PC-3 (cell line): ENCODE measurements at regions not wholly inside any gene's neighbourhood (a gene's known extent, or its start where the extent isn't known, plus 50 kb on each side); places are given as distances from the start of the nearest gene placed in this dataset.

Experiments
- EZH2 ChIP-seq: fragments of 300-600 bp; sonication (generic); IDR thresholded peaks from one replicate; pipeline ENCODE4 v1.6.1; 2017; ENCODE audit warnings: antibody characterized with exemption, mild to moderate bottlenecking, low read length; ENCODE audit not compliant: unreplicated experiment
- TF ChIP-seq, protein P1 (sequence below): fragments of 300-600 bp; sonication (generic); conservative IDR thresholded peaks from 2 replicates; pipeline ENCODE4 v1.5.1; 2017; ENCODE audit warnings: antibody characterized with exemption, low read depth, mild to moderate bottlenecking, low read length

DNA sequence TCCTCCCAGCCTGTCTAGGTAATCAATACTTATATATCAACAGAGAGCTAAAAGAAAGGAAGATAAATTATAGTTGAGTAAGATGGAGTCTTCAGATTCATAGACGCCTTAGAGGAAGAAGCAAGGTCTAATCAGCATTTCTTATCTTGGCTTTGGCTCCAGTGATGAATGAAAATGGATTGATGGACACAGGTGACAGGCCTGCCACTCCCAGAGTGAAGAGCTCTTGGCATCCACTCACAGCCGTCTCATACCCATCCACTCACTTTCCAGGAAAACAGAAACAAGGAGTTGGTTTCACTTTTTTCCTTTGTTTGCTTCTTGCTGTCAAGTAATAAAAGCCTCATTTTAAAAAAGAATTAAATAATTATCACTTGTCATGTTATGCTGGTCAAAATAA lies 168.2 kb downstream of the MFSD1 start:
- TF ChIP-seq, protein P1, sequence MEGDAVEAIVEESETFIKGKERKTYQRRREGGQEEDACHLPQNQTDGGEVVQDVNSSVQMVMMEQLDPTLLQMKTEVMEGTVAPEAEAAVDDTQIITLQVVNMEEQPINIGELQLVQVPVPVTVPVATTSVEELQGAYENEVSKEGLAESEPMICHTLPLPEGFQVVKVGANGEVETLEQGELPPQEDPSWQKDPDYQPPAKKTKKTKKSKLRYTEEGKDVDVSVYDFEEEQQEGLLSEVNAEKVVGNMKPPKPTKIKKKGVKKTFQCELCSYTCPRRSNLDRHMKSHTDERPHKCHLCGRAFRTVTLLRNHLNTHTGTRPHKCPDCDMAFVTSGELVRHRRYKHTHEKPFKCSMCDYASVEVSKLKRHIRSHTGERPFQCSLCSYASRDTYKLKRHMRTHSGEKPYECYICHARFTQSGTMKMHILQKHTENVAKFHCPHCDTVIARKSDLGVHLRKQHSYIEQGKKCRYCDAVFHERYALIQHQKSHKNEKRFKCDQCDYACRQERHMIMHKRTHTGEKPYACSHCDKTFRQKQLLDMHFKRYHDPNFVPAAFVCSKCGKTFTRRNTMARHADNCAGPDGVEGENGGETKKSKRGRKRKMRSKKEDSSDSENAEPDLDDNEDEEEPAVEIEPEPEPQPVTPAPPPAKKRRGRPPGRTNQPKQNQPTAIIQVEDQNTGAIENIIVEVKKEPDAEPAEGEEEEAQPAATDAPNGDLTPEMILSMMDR: no peak
- no peak for TF ChIP-seq EZH2
